HUES48 (cell line): ENCODE measurements at regions not wholly inside any gene's neighbourhood (a gene's known extent, or its start where the extent isn't known, plus 50 kb on each side); places are given as distances from the start of the nearest gene placed in this dataset.
A peak's percentile ranks its signal among the peaks of the same experiment; 100 is the strongest.

ENCODE experiments used
- H3K27ac ChIP-seq: one replicate; pipeline ENCODE4 v1.7.0; 2013; ENCODE audit warnings: low read depth, low read length, inconsistent platforms
- H3K27me3 ChIP-seq: 2 replicates; pipeline ENCODE4 v1.6.1; 2013; ENCODE audit warnings: mild to moderate bottlenecking, low read length; ENCODE audit not compliant: control insufficient read depth, insufficient read depth
- H3K36me3 ChIP-seq: 2 replicates; pipeline ENCODE4 v1.6.1; 2013; ENCODE audit warnings: low read length; ENCODE audit not compliant: control insufficient read depth, insufficient read depth
- H3K4me1 ChIP-seq: 2 replicates; pipeline ENCODE4 v1.6.1; 2013; ENCODE audit warnings: mild to moderate bottlenecking, low read length; ENCODE audit not compliant: control insufficient read depth, insufficient read depth
- H3K4me3 ChIP-seq: 2 replicates; pipeline ENCODE4 v1.5.1; 2013; ENCODE audit warnings: mild to moderate bottlenecking, low read depth, low read length
- H3K9ac ChIP-seq: 2 replicates; pipeline ENCODE4 v1.6.1; 2013; ENCODE audit warnings: mild to moderate bottlenecking, low read depth, low read length, moderate library complexity
- H3K9me3 ChIP-seq: 2 replicates; pipeline ENCODE4 v1.6.1; 2013; ENCODE audit warnings: low read length; ENCODE audit not compliant: control insufficient read depth, insufficient read depth

GRCh38 chr5:167472566-167473108 is 818.8 kb upstream of the WWC1 start:
- H3K27me3 ChIP-seq = no peaks in the 10 kb centered on the region
- H3K9me3 ChIP-seq = no peaks in the 10 kb centered on the region
- H3K4me3 ChIP-seq = no peak overlapping the region
- no peak overlapping the region for H3K27ac ChIP-seq
- no peaks in the 10 kb centered on the region for H3K4me1 ChIP-seq
- H3K9ac ChIP-seq = no peak overlapping the region
- no peaks in the 10 kb centered on the region for H3K36me3 ChIP-seq

GRCh38 chr5:167478188-167478587 is 813.3 kb upstream of the WWC1 start:
- Histone ChIP-seq H3K9ac (no peak overlapping the region), H3K4me3 (no peak overlapping the region), H3K27me3 (no peaks in the 10 kb centered on the region), H3K36me3 (no peaks in the 10 kb centered on the region), H3K9me3 (no peaks in the 10 kb centered on the region), H3K27ac (no peak overlapping the region), H3K4me1 (no peaks in the 10 kb centered on the region; the same call in 1 of the 2 replicates)

GRCh38 chr5:167479779-167480178 is 811.7 kb upstream of the WWC1 start:
- Histone ChIP-seq H3K36me3 (no peaks in the 10 kb centered on the region), H3K4me3 (no peak overlapping the region), H3K27me3 (no peaks in the 10 kb centered on the region), H3K4me1 (no peaks in the 10 kb centered on the region; the same call in 1 of the 2 replicates), H3K9ac (no peak overlapping the region), H3K9me3 (no peaks in the 10 kb centered on the region), H3K27ac (no peak overlapping the region)

- Histone ChIP-seq H3K36me3 (no peaks in the 10 kb centered on the region), H3K4me1 (no peaks in the 10 kb centered on the region; the same call in 1 of the 2 replicates), H3K27ac (no peak overlapping the region), H3K4me3 (no peak overlapping the region), H3K9ac (no peak overlapping the region), H3K27me3 (no peaks in the 10 kb centered on the region), H3K9me3 (no peaks in the 10 kb centered on the region)
Observed at GRCh38 chr5:167481345-167481744, 810.1 kb upstream of the WWC1 start.

- Histone ChIP-seq H3K27me3 (no peaks in the 10 kb centered on the region), H3K9me3 (no peaks in the 10 kb centered on the region), H3K36me3 (no peaks in the 10 kb centered on the region), H3K4me3 (no peak overlapping the region), H3K4me1 (no peaks in the 10 kb centered on the region; the same call in 1 of the 2 replicates), H3K27ac (no peak overlapping the region), H3K9ac (no peak overlapping the region)
Observed at GRCh38 chr5:167482555-167482954, 808.9 kb upstream of the WWC1 start.

- Histone ChIP-seq H3K9me3 (no peaks in the 10 kb centered on the region), H3K4me1 (no peaks in the 10 kb centered on the region), H3K9ac (no peak overlapping the region), H3K27ac (no peak overlapping the region), H3K4me3 (no peak overlapping the region), H3K36me3 (no peaks in the 10 kb centered on the region), H3K27me3 (no peaks in the 10 kb centered on the region)
Observed at GRCh38 chr5:167485061-167485774, 806.2 kb upstream of the WWC1 start.

- H3K27ac ChIP-seq = no peak overlapping the region
- H3K36me3 ChIP-seq = no peaks in the 10 kb centered on the region
- no peaks in the 10 kb centered on the region for H3K9me3 ChIP-seq
- no peak overlapping the region for H3K9ac ChIP-seq
- no peak overlapping the region for H3K4me3 ChIP-seq
- H3K4me1 ChIP-seq = no peaks in the 10 kb centered on the region
- H3K27me3 ChIP-seq = no peaks in the 10 kb centered on the region
Observed at GRCh38 chr5:167488371-167488770, 803.1 kb upstream of the WWC1 start.

GRCh38 chr5:167489202-167489601 is 802.2 kb upstream of the WWC1 start:
- no peaks in the 10 kb centered on the region for H3K27me3 ChIP-seq
- no peak overlapping the region for H3K4me3 ChIP-seq
- H3K9ac ChIP-seq = no peak overlapping the region
- no peaks in the 10 kb centered on the region for H3K36me3 ChIP-seq
- no peaks in the 10 kb centered on the region for H3K4me1 ChIP-seq
- H3K27ac ChIP-seq = no peak overlapping the region
- H3K9me3 ChIP-seq = no peaks in the 10 kb centered on the region

GRCh38 chr5:167503926-167504720 is 787.3 kb upstream of the WWC1 start:
- H3K36me3 ChIP-seq = no peaks in the 10 kb centered on the region
- no peak overlapping the region for H3K4me3 ChIP-seq
- no peaks in the 10 kb centered on the region for H3K9me3 ChIP-seq
- H3K9ac ChIP-seq = no peak overlapping the region
- no peaks in the 10 kb centered on the region for H3K27me3 ChIP-seq
- no peak overlapping the region for H3K27ac ChIP-seq
- H3K4me1 ChIP-seq = 0 out of 2 replicates have a peak, but pooled peaks cover 5% of the 10 kb centered on the region

GRCh38 chr5:167507463-167508233 is 783.8 kb upstream of the WWC1 start:
- no peaks in the 10 kb centered on the region for H3K27me3 ChIP-seq
- H3K9me3 ChIP-seq = no peaks in the 10 kb centered on the region
- H3K4me1 ChIP-seq = peaks cover 34% of the 10 kb centered on the region
- H3K36me3 ChIP-seq = no peaks in the 10 kb centered on the region
- no peak overlapping the region for H3K4me3 ChIP-seq
- H3K27ac ChIP-seq = no peak overlapping the region
- 0 out of 2 replicates have a peak overlapping the region, but pooled peaks have one; percentile 16 for H3K9ac ChIP-seq
